ENCODE measurements at regions not wholly inside any gene's neighbourhood (a gene's known extent, or its start where the extent isn't known, plus 50 kb on each side); places are given as distances from the start of the nearest gene placed in this dataset.
"Not testable (repeated sequence)": the region's sequence is repeated elsewhere in the genome, so short reads cannot be mapped to it uniquely, and the experiment has no call there.

DNA sequence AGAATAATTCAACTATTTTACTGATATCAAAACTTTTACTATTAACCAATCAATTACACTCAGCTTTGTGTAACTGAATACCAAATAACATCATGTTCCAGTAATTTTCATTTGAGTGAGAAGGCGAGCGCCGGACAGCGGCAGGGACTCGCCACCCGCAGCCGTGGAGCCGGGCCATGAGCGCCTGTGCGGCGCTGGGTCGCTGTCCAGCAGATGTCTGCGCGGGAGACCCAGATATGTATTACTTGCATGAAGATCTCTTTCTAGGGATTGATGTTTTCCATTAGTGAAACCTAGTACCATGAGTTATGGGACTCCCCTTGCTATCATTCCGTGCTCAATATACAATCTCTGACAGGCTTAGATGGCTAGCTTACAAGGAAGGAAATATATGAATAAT, 245.1 kb upstream of the PRSS16 start:
- no peak overlapping the region for H3K27ac ChIP-seq
- H3K4me1 ChIP-seq, result no peaks in the 10 kb centered on the region
- TF ChIP-seq, protein P1, sequence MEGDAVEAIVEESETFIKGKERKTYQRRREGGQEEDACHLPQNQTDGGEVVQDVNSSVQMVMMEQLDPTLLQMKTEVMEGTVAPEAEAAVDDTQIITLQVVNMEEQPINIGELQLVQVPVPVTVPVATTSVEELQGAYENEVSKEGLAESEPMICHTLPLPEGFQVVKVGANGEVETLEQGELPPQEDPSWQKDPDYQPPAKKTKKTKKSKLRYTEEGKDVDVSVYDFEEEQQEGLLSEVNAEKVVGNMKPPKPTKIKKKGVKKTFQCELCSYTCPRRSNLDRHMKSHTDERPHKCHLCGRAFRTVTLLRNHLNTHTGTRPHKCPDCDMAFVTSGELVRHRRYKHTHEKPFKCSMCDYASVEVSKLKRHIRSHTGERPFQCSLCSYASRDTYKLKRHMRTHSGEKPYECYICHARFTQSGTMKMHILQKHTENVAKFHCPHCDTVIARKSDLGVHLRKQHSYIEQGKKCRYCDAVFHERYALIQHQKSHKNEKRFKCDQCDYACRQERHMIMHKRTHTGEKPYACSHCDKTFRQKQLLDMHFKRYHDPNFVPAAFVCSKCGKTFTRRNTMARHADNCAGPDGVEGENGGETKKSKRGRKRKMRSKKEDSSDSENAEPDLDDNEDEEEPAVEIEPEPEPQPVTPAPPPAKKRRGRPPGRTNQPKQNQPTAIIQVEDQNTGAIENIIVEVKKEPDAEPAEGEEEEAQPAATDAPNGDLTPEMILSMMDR (IDR thresholded peaks at IDR 0.05), result no peak
- TF ChIP-seq POLR2A (IDR thresholded peaks at IDR 0.05), result no peak
- H3K9me3 ChIP-seq, result no peaks in the 10 kb centered on the region
- intact Hi-C loops (cut with DNase I; ENCODE audit: low total_unique reads), result no loop called here
- H3K4me3 ChIP-seq, result no peak overlapping the region
- no peak for DNase-seq
- H3K27me3 ChIP-seq, result no peaks in the 10 kb centered on the region
- no peaks in the 10 kb centered on the region for H3K36me3 ChIP-seq

DNA sequence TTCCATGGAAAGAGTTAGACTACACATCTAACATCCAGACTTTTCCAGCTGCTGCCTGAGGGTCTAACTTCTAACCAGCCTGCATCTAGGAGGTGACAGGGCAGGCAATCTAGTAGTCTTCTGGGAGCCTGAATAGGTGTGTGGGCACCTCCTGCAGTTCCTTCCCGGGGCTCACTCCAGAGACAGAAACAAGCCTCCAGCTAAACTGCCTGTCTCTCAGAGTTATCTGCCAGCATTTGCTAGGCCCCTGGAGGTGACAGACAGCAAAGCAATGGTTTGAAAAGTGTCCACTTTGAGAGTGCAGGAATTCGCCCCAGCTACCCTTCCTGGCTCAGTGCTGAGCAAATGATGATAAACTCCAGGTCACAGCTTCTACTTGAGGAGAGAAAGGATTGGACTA, 240.5 kb upstream of the PRSS16 start:
- intact Hi-C loops (cut with DNase I; ENCODE audit: low total_unique reads), result no loop called here
- Histone ChIP-seq H3K36me3 (no peaks in the 10 kb centered on the region), H3K4me3 (no peak overlapping the region), H3K27ac (no peak overlapping the region), H3K4me1 (no peaks in the 10 kb centered on the region), H3K9me3 (peaks cover 0 to 4% of the 10 kb centered on the region in 2 donors), H3K27me3 (no peaks in the 10 kb centered on the region)
- TF ChIP-seq, protein P1 (IDR thresholded peaks at IDR 0.05), result no peak
- no peak for TF ChIP-seq POLR2A (IDR thresholded peaks at IDR 0.05)
- DNase-seq, result no peak

DNA sequence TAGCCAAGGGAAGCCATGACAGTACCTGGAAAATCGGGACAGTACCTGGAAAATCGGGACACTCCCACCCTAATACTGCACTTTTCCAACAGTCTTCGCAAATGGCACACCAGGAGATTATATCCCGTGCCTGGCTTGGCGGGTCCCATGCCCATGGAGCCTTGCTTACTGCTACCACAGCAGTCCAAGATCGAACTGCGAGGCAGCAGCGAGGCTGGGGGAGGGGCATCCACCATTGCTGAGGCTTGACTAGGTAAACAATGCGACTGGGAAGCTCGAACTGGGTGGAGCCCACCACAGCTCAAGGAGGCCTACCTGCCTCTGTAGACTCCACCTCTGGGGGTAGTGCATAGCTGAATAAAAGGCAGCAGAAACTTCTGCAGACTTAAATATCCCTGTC, 238.9 kb upstream of the PRSS16 start:
- H3K27me3 ChIP-seq; H3K27ac ChIP-seq; DNase-seq; H3K4me1 ChIP-seq; H3K36me3 ChIP-seq; intact Hi-C loops (cut with DNase I; ENCODE audit: low total_unique reads); H3K9me3 ChIP-seq; H3K4me3 ChIP-seq: not testable (repeated sequence)

DNA sequence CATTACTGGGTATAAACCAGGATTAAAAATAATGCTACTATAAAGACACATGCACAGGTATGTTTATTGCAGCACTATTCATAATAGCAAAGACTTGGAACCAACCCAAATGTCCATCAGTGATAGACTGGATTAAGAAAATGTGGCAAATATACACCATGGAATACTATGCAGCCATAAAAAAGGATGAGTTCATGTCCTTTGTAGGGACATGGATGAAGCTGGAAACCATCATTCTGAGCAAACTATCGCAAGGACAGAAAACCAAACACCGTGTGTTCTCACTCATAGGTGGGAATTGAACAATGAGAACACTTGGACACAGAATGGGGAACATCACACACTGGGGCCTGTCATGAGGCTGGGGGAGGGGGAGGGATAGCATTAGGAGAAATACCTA, 233.4 kb upstream of the PRSS16 start:
- H3K27ac ChIP-seq; H3K4me1 ChIP-seq; H3K36me3 ChIP-seq; intact Hi-C loops (cut with DNase I; ENCODE audit: low total_unique reads); H3K27me3 ChIP-seq; DNase-seq; H3K4me3 ChIP-seq: not testable (repeated sequence)
- H3K9me3 ChIP-seq, result peaks cover 0 to 14% of the 10 kb centered on the region in 2 donors

DNA sequence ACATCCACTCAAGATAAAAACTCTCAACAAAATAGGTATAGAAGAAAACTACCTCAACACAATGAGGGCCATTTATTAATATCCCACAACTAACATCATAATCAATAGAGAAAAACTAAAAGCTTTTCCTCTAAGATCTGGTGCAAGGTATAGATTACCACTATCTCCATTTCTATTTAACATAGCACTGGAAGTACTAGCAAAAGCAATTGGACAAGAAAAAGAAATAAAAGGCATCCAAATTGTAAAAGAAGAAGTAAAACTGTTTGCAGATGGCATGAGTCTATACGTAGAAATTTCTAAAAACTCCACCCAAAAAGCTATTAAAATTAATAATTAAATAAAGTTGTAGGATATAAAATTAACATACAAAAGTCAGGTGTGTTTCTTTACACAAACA, 230.8 kb upstream of the PRSS16 start:
- no peaks in the 10 kb centered on the region for H3K27me3 ChIP-seq
- intact Hi-C loops (cut with DNase I; ENCODE audit: low total_unique reads), result no loop called here
- no peak for DNase-seq
- H3K4me1 ChIP-seq, result no peaks in the 10 kb centered on the region
- peaks cover 0 to 14% of the 10 kb centered on the region in 2 donors for H3K9me3 ChIP-seq
- TF ChIP-seq, protein P1 (IDR thresholded peaks at IDR 0.05), result no peak
- no peak overlapping the region for H3K27ac ChIP-seq
- no peak overlapping the region for H3K4me3 ChIP-seq
- H3K36me3 ChIP-seq, result no peaks in the 10 kb centered on the region

DNA sequence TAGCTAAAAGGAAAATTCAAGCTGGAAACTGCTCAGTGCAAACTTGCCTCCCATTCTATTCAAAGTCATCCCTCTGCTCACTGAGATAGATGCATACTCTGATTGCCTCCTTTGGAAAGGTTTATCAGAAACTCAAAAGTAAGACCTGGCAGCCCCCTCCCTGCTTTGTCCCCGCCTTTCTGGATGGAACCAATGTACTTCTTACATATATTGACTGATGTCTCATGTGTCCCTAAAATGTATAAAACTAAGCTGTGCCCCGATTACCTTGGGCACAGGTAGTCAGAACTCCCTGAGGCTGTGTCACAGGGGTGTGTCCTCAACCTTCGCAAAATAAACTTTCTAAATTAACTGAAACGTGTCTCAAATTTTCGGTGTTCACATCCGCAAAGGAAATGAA, 229.1 kb upstream of the PRSS16 start:
- H3K27me3 ChIP-seq; H3K4me1 ChIP-seq; H3K27ac ChIP-seq; DNase-seq; H3K36me3 ChIP-seq; intact Hi-C loops (cut with DNase I; ENCODE audit: low total_unique reads); H3K4me3 ChIP-seq: not testable (repeated sequence)
- H3K9me3 ChIP-seq, result peaks cover 0 to 14% of the 10 kb centered on the region in 2 donors

Data from uterus (tissue), 3 donors.